Mammary epithelial cell (primary cell): ENCODE measurements at regions not wholly inside any gene's neighbourhood (a gene's known extent, or its start where the extent isn't known, plus 50 kb on each side); places are given as distances from the start of the nearest gene placed in this dataset.

Source experiments
- CTCF ChIP-seq, 2 donors: IDR thresholded peaks in 1 of 2; conservative IDR thresholded peaks in 1 of 2; 2 replicates each; pipeline ENCODE4 v1.5.1; 2011 to 2012; ENCODE audit warnings: inconsistent platforms in 2 of 2, low read length in 2 of 2, mild to moderate bottlenecking in 2 of 2, control low read depth in 1 of 2, low read depth in 1 of 2; ENCODE audit not compliant: insufficient read depth in 1 of 2; ENCODE audit errors: extremely low read depth in 1 of 2
- EZH2 ChIP-seq: IDR thresholded peaks from 2 replicates; pipeline ENCODE4 v1.6.1; 2012; ENCODE audit warnings: low read length, inconsistent platforms, borderline replicate concordance

- TF ChIP-seq CTCF (conservative IDR thresholded peaks at IDR 0.05 in 1 of 2, IDR thresholded peaks at IDR 0.05 in 1 of 2; ENCODE audit: extremely low read depth in 1 of 2, insufficient read depth in 1 of 2, low read depth in 1 of 2, low read length in 2 of 2) (no peak), EZH2 (no peak)
These were observed 501.3 kb downstream of the BCOR start for GRCh38 chrX:39596437-39596836.
